GM19239 (cell line): ENCODE measurements at regions not wholly inside any gene's neighbourhood (a gene's known extent, or its start where the extent isn't known, plus 50 kb on each side); places are given as distances from the start of the nearest gene placed in this dataset.
"Not testable (repeated sequence)": the region's sequence is repeated elsewhere in the genome, so short reads cannot be mapped to it uniquely, and the experiment has no call there.

ENCODE experiments used
- DNase-seq: peaks from one replicate; pipeline ENCODE4 v3.0.0; 2011; ENCODE audit warnings: low spot score; ENCODE audit not compliant: insufficient read length
- FAIRE-seq: peaks from 2 replicates; lab custom pipeline; 2011; peaks lifted over from hg19 to GRCh38; lab: Jason Lieb, UNC

- DNase-seq (peak; percentile 53), FAIRE-seq (peak; percentile 76)
Observed at GRCh38 chr10:63977329-63977923, 456.2 kb downstream of the REEP3 start.

GRCh38 chr10:63980870-63981269 is 459.7 kb downstream of the REEP3 start:
- FAIRE-seq, DNase-seq: not testable (repeated sequence)

DNA sequence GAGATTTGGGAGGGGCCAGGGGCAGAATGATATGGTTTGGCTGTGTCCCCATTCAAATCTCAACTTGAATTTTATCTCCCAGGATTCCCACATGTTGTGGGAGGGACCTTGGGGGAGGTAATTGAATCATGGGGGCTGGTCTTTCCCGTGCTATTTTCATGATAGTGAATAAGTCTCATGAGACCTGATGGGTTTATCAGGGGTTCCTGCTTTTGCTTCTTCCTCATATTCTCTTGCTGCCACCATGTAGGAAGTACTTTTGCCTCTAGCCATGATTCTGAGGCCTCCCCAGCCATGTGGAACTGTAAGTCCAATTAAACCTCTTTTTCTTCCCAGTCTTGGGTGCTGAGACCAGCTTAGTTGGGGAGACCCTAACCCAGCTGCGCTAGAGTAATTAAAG is 462.9 kb downstream of the REEP3 start:
- FAIRE-seq, DNase-seq: not testable (repeated sequence)

GRCh38 chr10:63986536-63986935 is 465.3 kb downstream of the REEP3 start:
- FAIRE-seq = no peak
- DNase-seq = no peak

DNA sequence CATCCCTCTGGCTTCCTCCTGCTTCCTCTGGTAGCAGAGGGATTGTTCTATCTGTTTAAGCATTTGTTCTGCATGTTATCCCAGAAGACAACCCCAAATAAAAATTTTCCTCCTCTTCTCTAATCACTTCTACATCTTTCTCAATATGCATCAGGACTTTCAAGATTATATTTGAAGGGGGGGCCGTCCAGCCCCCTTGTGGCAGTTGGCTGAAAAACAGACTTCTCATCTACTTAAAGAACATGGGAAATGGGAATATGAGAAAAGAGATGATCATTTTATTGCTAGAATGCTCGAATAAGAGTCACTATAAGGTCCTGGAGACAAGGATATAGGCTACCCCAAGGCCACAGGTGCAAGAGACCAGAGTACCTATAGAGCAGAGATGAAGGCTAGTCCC is 466.0 kb downstream of the REEP3 start:
- DNase-seq (no peak), FAIRE-seq (no peak)

- no peak for FAIRE-seq
- no peak for DNase-seq
Observed at GRCh38 chr10:63994371-63994770, 473.2 kb downstream of the REEP3 start.

- FAIRE-seq (no peak), DNase-seq (no peak)
Observed at GRCh38 chr10:64007157-64007556, 486.0 kb downstream of the REEP3 start.

DNA sequence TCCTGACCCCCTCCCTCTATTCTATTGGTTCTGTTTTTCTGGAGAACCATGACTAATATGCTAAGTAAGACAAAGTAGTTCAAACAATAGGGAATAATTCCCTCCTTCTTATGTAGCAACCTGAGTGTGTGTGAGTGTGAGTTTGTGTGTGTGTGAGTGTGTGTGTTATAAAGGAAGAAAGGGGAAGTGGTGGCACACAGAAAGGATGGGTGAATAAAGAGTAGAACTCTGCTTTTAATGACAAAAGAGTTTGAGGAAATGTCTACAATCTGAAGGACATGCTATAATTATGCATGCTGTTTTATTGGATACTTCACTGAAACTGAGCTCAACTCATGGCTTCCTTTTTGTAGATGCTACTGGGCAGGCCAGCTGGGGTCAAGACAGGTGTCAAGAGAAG is 489.5 kb downstream of the REEP3 start:
- no peak for FAIRE-seq

GRCh38 chr10:64011912-64012714 is 490.9 kb downstream of the REEP3 start:
- FAIRE-seq = no peak
- no peak for DNase-seq

More for the DNA sequence above, 489.5 kb downstream of the REEP3 start:
- no peak for DNase-seq

DNA sequence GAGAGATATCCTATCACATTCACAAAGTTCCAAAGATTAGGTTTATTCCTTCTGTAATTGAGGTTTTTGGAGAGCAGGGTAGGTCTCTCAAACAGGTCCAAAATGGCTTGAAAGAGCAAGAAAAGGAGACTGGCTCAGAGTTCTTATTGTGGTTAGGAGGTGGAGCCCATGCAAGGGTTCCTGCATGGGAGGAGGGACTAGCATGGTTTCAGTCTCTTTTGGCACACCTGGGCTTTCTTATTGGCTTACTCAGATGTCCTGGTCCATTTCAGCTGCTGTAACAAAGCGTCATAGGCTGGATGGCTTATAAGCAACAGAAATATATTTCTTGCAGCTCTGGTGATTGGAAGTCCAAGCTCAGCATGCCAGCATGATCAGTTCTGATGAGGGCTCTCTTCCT is 493.1 kb downstream of the REEP3 start:
- DNase-seq = no peak

GRCh38 chr10:64023926-64024470 is 502.8 kb downstream of the REEP3 start:
- no peak for DNase-seq
- no peak for FAIRE-seq

More for the DNA sequence above, 493.1 kb downstream of the REEP3 start:
- no peak for FAIRE-seq

DNA sequence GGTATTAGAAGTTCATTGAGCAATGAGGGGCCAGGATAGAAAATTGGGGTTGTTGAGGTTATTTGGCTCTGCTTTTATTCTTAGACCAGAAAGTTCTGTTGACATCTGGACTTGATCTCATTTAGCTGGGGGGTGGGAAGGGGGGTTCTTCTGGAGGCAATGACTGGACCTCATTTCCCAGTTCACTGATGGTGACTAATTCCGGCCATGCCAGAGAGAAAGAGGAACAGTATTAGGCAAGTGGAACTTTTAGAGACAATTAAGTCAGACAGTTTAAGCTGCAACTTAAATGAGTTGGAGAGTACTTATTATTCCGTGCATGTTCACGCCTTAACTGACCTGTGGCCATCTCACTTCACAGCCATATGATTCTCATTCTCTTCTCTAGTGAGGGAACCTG is 512.5 kb downstream of the REEP3 start:
- DNase-seq = no peak
- FAIRE-seq = no peak

DNA sequence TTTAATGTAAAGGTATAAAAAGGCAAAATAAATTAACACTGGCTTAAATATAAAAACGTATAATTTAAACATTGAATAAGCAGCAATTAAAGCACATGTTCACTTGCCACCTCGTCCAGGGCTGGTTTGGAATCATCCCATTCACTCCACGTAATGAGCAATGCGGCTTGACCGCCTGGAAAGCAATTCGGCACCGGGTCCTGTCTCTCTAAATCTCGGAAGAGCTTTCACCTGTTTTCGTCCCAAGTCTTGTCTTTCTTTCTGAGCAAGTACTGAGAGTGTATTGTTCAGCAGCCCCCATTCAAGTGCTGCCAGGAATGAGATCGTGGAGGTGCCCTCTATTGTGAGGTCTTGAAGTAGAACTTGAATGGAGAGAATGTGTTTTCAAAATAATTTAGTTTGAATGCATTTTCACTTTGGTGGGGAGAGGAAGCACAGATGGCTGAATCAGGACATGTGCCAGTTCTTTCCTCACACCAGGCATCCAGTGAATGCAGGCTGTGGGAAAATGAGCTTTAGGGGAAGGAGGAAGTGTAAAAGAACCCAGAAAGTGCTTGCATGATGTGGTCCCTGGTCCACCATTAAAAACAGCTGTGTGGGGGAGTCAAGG is 515.2 kb downstream of the REEP3 start:
- FAIRE-seq (no peak), DNase-seq (no peak)

DNA sequence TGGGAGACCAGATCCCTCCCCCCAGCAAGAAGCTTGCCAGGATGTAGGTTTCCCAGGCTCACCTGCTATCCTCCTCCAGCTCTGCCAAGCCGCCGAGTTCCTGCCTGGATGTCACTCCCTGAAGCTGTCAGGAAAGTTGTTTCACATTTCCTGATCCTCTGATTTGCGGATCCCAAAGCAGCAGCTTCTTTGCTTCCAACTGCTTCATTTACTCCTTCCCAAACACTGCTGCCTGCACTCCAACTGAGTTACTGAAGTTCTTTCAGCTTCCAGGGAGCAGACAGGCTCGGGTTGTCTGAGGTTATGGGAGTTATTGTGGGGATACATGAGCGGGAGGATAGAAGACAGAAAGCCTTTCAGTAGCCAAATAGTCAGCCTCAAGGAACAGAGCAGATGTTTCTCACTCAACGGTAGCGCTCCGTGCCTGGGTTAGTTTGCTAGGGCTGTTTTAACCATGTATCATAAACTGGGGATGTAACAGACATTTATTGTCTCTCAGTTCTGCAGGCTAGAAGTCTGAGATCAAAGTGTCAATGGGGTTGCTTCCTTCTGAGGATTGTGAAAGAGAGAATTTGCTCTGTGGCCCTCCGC is 516.0 kb downstream of the REEP3 start:
- DNase-seq (no peak), FAIRE-seq (no peak)

DNA sequence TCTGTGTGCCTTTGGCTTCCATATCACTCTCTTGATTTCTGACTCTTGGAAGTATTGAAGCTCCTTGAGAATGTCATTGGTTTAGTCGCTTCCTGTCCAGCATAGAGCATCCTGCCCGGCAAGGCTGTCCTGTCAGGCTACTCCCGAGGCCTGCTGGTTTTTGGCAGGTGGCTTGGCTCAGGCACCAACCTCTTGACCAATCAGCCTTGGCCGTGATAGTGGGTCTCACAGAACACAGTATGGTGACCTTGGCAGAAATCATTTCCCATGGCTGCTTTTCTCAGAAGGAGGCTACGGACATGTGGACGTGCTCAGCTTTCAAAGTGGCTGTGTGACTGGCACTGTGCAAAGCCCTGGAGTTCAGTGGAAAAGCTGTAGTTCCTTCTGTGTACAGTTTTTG is 516.9 kb downstream of the REEP3 start:
- DNase-seq (no peak), FAIRE-seq (no peak)

DNA sequence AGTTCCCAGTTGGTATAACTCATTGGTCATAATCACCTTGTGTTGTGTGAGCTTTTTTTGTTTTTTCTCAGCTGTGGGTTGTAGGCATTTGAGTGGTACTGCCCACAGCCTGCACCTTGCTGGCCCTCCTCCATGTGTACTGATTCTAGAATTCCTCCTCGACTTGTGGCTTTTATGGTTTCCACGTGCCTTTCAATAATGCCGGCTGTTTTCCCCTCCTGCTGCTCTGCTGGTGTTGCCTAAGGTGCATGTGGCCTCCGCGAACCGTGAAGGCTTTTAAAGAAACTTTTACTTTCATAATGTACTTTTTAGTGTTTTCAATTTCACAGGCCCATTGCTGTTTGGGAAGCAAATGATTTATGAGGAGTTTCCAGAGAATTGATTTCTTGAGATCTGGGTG is 518.0 kb downstream of the REEP3 start:
- DNase-seq = no peak
- FAIRE-seq = peak; percentile 23

- no peak for FAIRE-seq
Observed at GRCh38 chr10:64040781-64041180, 519.6 kb downstream of the REEP3 start.

GRCh38 chr10:64041185-64041988 is 520.2 kb downstream of the REEP3 start:
- FAIRE-seq = peak; percentile 97
- DNase-seq = peak; percentile 65

More at GRCh38 chr10:64040781-64041180, 519.6 kb downstream of the REEP3 start:
- DNase-seq = no peak

- no peak for FAIRE-seq
Observed at GRCh38 chr10:64041989-64042490, 520.8 kb downstream of the REEP3 start.

DNA sequence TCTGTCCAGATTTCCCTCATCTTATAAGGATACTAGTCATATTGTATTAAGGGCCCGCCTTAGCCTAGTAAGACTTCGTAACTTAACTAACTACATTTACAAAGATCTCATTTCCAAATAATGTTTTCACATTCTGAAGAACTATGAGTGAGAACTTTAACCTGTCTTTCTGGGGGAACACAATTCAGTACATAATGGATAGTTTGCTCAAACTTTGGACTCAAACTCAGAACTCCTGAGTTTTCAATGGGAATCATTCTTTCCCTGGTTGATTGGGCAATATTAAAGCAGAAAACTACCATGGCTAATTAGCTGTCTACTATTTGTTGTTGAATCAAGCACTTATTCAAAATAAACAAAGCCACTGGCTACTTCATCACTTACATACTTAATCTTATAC is 522.9 kb downstream of the REEP3 start:
- DNase-seq (no peak), FAIRE-seq (no peak)

More at GRCh38 chr10:64041989-64042490, 520.8 kb downstream of the REEP3 start:
- no peak for DNase-seq
